Activated naive CD4-positive, alpha-beta T cell treated with anti-CD3 and anti-CD28 coated beads, Interleukin-2, amount 50 U/mL, for 24 hours (primary cell): ENCODE measurements at regions not wholly inside any gene's neighbourhood (a gene's known extent, or its start where the extent isn't known, plus 50 kb on each side); places are given as distances from the start of the nearest gene placed in this dataset.

Source experiments
- H3K27ac Mint-ChIP-seq: one replicate; pipeline ENCODE4 v1.8.0; 2021; ENCODE audit warnings: mild to moderate bottlenecking, mixed read lengths
- H3K27me3 Mint-ChIP-seq: one replicate; pipeline ENCODE4 v1.8.0; 2021; ENCODE audit warnings: mixed read lengths
- H3K36me3 Mint-ChIP-seq: one replicate; pipeline ENCODE4 v1.8.0; 2021; ENCODE audit warnings: mixed read lengths
- H3K4me1 Mint-ChIP-seq: one replicate; pipeline ENCODE4 v1.8.0; 2021; ENCODE audit warnings: mixed read lengths
- H3K4me3 Mint-ChIP-seq: one replicate; pipeline ENCODE4 v1.8.0; 2021; ENCODE audit warnings: mild to moderate bottlenecking, mixed read lengths
- H3K9me3 Mint-ChIP-seq: one replicate; pipeline ENCODE4 v1.8.0; 2021; ENCODE audit warnings: mixed read lengths

DNA sequence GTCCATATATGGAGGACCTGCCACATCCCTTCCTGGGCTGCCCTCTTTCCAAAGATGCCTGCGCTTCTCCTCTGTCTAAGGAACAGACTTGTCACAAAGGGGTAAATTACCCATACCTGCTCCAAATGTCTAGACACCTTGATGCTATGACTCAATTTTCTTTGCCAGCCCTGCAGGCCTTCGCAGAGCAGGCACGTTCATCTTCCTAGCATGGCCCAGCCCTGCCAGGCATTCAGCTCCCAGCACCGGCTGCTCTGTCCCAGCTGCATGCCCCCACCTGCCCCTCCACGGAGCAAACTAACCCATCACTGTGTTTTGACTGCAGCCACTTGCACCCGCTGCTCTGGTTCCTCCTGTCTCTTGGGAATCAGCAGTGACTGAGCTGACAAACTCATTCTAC is 526.1 kb downstream of the MIAT start:
- Mint-ChIP-seq H3K9me3 (no peaks in the 10 kb centered on the region), H3K4me3 (no peak overlapping the region), H3K27me3 (no peaks in the 10 kb centered on the region), H3K27ac (no peak overlapping the region), H3K4me1 (no peaks in the 10 kb centered on the region), H3K36me3 (no peaks in the 10 kb centered on the region)

DNA sequence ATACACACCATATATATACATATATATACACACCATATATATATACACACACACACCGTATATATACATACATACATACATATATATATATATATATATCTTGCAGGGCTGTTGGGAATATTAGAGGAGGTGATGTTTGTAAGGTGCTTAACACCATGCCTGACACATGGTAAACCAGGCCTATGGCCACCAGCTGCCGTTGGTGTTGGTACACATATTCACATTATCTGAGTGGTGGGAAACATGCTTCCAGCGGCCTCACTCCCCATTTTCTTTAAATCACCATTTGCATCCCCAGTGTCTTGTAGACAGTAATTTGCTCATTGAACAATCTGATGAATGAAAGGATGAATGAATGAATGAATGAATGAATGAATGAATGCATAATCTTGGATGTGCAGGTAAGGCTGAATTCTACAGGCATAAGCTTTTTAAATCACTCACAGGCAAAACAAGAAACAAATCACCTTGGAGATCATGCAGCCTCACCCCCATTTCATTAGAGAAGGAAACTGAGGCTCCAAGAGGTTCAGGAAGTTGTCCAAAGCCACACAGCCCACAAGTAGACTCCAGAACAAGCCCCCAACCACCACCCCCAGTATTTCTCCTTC is 527.8 kb downstream of the MIAT start:
- Mint-ChIP-seq H3K27ac (no peak overlapping the region), H3K4me1 (no peaks in the 10 kb centered on the region), H3K4me3 (no peak overlapping the region), H3K27me3 (peaks cover 2% of the 10 kb centered on the region), H3K9me3 (no peaks in the 10 kb centered on the region), H3K36me3 (no peaks in the 10 kb centered on the region)

DNA sequence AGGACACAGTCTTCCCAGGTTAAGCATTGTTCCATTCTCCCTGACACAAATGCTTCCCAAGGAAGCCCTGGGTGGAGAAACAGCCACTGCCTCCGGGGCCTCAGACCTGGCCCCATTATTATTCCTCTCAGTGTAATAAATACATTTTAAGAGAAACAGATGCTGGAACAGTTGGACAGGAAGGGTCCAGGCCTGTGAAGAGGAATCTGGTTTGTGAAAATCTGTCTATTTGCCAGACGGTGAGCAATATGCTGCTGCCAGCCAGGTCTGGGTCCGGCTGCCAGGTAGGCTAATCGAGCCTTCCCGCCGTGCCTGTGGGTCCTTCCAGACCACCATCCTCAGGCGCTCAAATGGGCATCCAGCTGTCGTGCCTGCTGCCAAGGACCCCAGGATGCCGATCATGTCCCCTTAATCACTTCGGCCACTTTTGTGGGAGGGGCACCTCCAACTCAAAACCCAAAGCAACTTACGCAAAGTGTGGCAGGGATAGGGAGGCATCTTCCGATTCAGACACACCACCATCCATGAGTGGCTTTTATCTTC is 528.4 kb downstream of the MIAT start:
- no peak overlapping the region for H3K27ac Mint-ChIP-seq
- H3K4me3 Mint-ChIP-seq, result no peak overlapping the region
- no peaks in the 10 kb centered on the region for H3K36me3 Mint-ChIP-seq

DNA sequence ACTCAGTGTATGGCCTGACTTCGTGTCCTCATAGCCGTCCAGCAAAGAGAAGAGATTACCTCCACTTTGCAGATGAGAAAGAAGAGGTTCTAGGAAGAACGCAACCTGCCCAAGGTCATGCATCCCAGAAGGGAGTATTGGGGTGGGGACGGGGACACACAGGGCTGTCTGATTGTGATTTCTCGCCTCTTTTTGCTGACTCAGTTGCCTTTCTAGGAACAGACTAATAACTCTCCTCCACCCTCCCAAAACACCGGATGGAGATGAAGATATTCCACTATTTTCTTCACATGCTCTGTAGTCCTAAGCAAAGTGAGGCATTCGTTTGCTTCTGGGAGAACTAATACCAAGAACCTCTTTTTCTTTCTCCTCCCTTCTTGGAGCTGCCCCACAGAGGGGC is 529.3 kb downstream of the MIAT start:
- Mint-ChIP-seq H3K9me3 (no peaks in the 10 kb centered on the region), H3K36me3 (no peaks in the 10 kb centered on the region), H3K4me1 (no peaks in the 10 kb centered on the region), H3K27me3 (peaks cover 4% of the 10 kb centered on the region), H3K27ac (no peak overlapping the region), H3K4me3 (no peak overlapping the region)

More for the DNA sequence above, 528.4 kb downstream of the MIAT start:
- H3K4me1 Mint-ChIP-seq, result no peaks in the 10 kb centered on the region
- no peaks in the 10 kb centered on the region for H3K9me3 Mint-ChIP-seq
- peaks cover 4% of the 10 kb centered on the region for H3K27me3 Mint-ChIP-seq

DNA sequence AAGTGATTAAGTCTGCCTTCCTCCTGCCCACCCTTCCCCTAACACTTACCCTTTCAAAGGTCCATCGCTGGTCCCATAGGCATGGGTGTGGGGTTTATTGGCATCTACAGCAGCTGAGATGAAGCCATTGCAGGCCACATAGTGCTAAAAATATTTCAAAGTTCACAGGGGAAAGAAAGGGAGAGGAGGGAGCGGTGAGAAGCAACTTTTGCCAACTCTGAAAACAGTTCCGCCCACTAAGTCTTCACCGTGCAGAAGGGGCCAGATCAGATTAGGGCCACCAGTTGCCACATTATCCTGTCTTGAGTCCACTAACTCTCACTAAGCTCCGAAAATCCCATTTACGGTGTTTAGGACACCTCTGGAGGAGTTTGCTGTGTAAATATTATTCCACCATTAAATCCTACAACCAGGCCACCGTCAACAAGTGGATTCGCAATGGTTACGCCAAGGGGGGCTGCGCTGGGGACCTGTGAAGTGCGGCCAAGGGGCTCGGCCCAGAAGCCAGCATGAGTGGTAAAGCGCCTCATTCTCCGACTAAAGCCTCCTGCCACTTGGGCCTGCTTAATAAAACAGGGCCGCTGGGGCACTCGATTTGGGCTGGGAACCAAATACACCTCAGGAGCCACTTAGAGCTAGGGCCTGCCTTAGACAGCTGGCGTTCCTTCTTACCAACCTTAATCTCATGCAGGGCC is 534.9 kb downstream of the MIAT start:
- Mint-ChIP-seq H3K4me1 (no peaks in the 10 kb centered on the region), H3K27me3 (peaks cover 4% of the 10 kb centered on the region), H3K36me3 (no peaks in the 10 kb centered on the region), H3K9me3 (no peaks in the 10 kb centered on the region), H3K4me3 (no peak overlapping the region), H3K27ac (no peak overlapping the region)

DNA sequence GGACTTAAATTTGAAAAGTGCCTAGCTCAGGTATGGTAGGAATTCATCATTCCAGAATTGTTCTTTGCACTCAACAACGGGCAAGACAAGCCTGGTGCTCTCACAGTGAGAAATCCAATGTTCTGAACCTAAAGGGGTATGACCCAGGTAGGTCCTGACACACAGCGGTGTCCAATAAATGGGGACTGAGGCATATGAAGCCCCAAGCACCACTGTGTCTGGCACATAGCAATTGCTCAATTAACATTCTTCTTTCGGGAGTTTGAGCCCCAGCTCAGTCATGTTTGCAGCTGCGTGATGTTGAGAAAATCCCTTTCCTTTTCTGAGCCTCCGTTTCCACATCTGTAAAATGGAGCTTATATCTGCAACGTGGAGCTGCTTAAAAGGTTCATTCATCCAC is 535.8 kb downstream of the MIAT start:
- H3K9me3 Mint-ChIP-seq, result no peaks in the 10 kb centered on the region
- H3K36me3 Mint-ChIP-seq, result no peaks in the 10 kb centered on the region
- no peaks in the 10 kb centered on the region for H3K4me1 Mint-ChIP-seq
- no peak overlapping the region for H3K4me3 Mint-ChIP-seq
- no peak overlapping the region for H3K27ac Mint-ChIP-seq
- peaks cover 4% of the 10 kb centered on the region for H3K27me3 Mint-ChIP-seq

DNA sequence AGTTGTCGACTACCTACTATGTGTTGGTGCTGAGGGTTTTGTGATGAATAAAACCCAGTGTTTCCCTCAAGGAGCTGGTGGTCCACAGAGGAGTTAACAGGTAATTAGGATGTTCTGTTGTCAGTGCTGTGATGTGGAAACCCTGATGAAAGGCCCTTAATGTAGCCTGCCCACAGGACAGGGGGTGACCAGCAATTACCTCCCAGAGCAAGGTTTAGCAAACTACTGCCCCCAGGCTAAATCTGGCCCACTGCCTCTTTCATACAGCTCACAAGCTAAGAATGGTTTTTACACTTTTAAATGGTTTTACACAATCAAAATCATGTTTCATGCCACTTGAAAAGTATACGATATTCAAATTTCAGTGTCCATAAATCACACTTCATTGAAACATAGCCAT is 536.2 kb downstream of the MIAT start:
- Mint-ChIP-seq H3K27ac (no peak overlapping the region), H3K9me3 (no peaks in the 10 kb centered on the region), H3K36me3 (no peaks in the 10 kb centered on the region), H3K27me3 (peaks cover 4% of the 10 kb centered on the region), H3K4me3 (no peak overlapping the region), H3K4me1 (no peaks in the 10 kb centered on the region)

DNA sequence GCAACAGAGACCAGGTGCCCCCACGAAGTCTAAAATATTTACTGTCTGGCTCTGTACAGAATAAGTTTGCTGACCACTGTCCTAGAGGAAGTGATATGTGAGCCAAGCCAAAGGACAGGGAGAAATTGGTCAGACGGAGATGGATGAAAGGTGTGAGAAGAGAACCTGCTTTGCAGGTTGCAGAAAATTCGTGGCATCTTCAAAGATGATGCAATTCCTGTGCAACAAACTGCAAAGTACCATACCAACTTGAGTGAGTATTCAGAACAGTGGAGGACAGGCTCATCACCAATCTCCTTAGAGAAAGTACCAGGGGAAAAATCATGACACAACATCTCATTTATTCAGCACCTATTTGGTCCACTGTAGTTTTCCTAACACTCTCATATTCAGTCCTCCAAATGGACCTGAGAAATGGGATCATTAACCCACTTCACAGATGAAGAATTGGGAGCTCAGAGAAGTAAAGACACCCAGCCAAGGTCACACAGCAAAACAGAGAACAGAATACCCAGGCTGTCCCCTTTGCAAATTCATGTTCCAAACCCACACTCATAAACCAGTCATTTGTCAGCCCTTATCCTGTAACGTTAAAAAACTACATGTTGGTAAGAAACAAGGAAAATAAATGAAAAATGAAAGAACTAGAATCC is 536.8 kb downstream of the MIAT start:
- H3K4me1 Mint-ChIP-seq, result no peaks in the 10 kb centered on the region
- peaks cover 4% of the 10 kb centered on the region for H3K27me3 Mint-ChIP-seq
- no peaks in the 10 kb centered on the region for H3K36me3 Mint-ChIP-seq
- H3K4me3 Mint-ChIP-seq, result no peak overlapping the region
- H3K27ac Mint-ChIP-seq, result no peak overlapping the region
- H3K9me3 Mint-ChIP-seq, result no peaks in the 10 kb centered on the region

DNA sequence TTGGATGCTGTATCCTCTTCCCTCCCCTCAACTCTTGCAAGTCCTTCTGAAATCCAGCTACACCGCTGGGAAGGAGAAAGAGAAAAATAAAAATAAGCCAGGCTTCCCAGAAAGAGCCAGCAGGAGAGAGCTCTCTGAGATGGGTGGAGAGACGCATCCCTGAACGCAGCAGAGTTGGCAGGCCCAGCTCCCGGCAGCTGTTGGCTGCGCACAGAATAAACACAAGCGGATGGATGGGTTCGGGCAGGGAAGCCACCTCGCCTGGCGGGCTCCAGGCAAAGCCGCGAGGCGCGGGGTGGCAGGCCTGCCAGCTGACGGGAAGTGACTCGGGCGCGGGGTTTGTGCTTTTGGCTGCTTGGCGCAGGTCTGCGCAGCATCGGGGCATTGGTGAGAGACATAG is 537.7 kb downstream of the MIAT start:
- Mint-ChIP-seq H3K27me3 (peaks cover 5% of the 10 kb centered on the region), H3K9me3 (no peaks in the 10 kb centered on the region), H3K27ac (no peak overlapping the region), H3K4me1 (no peaks in the 10 kb centered on the region), H3K4me3 (no peak overlapping the region), H3K36me3 (no peaks in the 10 kb centered on the region)

DNA sequence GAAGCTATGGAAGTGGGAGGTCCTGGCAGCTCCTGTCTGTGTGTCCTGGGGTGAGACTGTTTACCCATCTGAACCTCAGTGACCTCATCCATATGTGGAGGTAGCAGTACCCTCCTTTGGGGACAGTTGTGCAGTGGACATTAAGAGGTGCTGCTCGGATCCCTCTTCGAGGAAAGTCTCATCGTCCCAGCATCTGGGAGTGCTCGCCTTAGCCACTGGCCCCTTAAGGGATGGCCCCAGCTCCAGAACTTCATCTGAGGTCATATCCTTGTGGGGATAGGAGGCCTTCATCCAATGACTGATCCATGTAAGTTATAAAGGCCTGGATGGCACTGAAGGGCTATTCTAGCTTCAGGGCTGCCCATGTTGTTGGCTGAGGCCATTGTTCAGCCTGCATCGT is 538.1 kb downstream of the MIAT start:
- peaks cover 6% of the 10 kb centered on the region for H3K27me3 Mint-ChIP-seq
- no peaks in the 10 kb centered on the region for H3K9me3 Mint-ChIP-seq
- no peaks in the 10 kb centered on the region for H3K4me1 Mint-ChIP-seq
- H3K4me3 Mint-ChIP-seq, result no peak overlapping the region
- no peaks in the 10 kb centered on the region for H3K36me3 Mint-ChIP-seq
- H3K27ac Mint-ChIP-seq, result no peak overlapping the region

DNA sequence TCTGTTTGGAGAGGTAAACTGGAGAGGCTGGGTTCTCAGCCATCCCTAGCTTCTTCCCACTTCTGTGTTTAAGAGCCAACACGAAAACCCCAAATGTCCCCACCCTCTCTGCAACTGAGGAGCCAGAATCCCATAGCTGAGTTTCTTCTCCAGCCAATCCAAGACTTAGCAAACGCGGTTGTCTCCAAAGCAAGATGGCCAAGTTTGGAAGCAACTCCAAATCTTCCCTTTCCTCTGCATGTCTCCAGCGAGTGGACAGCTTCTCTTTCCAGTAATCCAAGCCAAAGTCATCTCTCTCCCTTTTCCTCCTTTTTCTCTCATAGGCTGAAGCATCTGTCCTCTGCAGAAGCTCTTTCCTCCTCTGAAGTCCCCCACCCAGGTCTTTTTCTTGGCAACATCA is 539.2 kb downstream of the MIAT start:
- Mint-ChIP-seq H3K36me3 (no peaks in the 10 kb centered on the region), H3K4me3 (no peak overlapping the region), H3K4me1 (no peaks in the 10 kb centered on the region), H3K27me3 (peaks cover 4% of the 10 kb centered on the region), H3K27ac (no peak overlapping the region), H3K9me3 (no peaks in the 10 kb centered on the region)

DNA sequence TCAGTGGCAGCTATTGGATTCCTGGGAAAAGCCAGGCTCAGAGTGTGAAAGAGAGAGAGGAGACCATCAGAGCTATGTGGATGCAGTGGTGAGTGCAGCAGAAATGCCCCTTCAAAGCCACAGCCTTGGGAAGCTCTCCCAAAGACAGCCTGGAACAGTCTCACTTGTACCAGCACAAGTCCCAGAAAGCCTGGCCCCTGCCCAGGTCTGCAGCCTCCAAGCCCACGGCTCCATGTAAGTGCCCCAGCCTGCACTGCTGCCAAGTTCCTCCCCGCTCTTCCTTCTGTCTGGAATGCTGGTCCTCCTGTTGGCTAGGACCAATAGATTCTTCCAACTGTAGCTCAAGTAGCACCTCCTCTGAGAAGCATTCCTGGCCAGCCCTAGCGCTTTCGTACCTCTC is 539.7 kb downstream of the MIAT start:
- Mint-ChIP-seq H3K4me3 (no peak overlapping the region), H3K4me1 (no peaks in the 10 kb centered on the region), H3K27me3 (peaks cover 4% of the 10 kb centered on the region), H3K27ac (no peak overlapping the region), H3K9me3 (no peaks in the 10 kb centered on the region), H3K36me3 (no peaks in the 10 kb centered on the region)

DNA sequence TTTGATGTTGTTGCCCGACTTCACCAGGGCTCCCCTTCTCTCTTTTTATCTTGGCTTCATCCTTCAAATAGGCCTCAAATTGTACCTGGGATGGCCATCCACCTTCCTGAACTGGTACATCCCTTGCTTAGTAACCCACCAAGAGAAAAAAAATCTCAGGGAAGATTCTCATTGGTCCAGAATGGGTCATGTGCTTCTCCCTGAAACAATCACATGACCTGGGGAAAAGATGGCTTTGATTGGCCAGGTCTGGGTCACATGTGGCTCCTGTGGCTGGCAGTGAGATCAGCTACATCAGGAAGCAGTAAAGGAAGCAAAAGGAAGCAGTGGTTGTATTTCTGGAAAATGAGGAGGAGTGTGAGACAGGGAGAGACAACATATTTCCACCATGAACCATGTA is 540.2 kb downstream of the MIAT start:
- Mint-ChIP-seq H3K27me3 (peaks cover 4% of the 10 kb centered on the region), H3K4me1 (no peaks in the 10 kb centered on the region), H3K27ac (no peak overlapping the region), H3K36me3 (no peaks in the 10 kb centered on the region), H3K9me3 (no peaks in the 10 kb centered on the region), H3K4me3 (no peak overlapping the region)

DNA sequence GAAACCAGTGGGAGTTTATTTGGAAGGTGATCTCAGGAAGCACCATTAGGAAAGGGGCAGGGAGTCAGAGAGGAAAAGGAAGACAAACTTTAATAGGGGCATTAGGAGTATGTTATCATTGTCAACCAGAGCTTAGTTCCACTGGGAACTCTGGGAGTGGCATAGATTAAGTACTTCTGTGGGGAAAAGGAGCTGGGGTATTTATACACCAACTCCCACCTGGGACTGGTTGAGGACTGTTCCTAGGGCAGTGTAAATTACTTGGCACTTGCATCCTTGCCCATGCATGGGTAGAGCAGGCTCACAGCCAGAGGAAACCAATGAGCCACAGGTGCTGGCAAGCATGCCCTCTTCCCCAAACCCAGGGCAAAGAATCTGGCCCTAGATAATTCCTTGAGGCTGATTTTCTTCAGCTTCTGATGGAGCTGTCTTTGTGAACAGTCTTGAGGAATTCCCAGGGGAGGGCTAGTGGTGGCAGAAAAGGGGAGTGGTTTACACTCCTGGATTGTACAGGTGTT is 541.2 kb downstream of the MIAT start:
- Mint-ChIP-seq H3K9me3 (no peaks in the 10 kb centered on the region), H3K4me1 (no peaks in the 10 kb centered on the region), H3K27ac (no peak overlapping the region), H3K4me3 (no peak overlapping the region), H3K27me3 (peaks cover 7% of the 10 kb centered on the region), H3K36me3 (no peaks in the 10 kb centered on the region)

DNA sequence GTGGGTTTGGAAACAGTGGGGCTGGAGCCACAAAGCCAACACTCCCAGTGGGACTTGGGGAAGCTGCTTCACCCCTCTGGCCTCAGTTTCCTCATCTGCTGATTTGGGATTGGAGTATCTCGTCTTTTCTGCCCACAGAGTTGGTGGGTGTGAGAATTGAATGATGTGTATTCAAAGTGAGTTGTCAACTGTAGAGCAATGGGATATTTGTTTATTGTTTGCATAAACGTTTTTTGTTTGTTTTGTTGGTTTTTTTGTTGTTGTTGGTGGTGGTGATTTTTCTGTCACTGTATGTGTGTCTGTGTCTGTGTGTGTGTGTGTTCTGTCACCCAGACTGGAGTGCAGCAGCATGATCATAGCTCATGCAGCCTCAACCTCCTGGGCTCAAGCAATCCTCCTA is 542.0 kb downstream of the MIAT start:
- H3K36me3 Mint-ChIP-seq, result no peaks in the 10 kb centered on the region

DNA sequence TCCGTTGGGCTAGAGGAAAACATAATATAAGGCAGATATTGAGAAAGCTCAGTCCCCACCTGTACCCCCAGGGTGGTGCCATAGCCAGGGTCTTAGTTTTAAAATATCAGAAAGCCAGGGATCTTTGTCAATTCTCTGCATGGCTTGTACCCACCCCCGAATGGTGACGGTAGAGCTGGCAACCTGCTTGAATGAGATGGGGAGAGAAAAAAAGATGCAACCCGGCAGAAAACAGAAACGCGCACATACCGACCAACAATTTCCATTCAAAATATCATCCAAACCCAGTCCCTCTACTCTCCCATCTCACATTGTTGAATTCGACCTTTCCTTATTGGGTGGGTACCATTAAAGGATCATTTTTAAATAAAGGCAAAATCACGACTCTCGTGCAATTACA is 543.9 kb downstream of the MIAT start:
- Mint-ChIP-seq H3K4me3 (no peak overlapping the region), H3K36me3 (no peaks in the 10 kb centered on the region), H3K27me3 (peaks cover 10% of the 10 kb centered on the region), H3K9me3 (no peaks in the 10 kb centered on the region), H3K4me1 (no peaks in the 10 kb centered on the region), H3K27ac (no peak overlapping the region)

More for the DNA sequence above, 542.0 kb downstream of the MIAT start:
- H3K9me3 Mint-ChIP-seq, result no peaks in the 10 kb centered on the region
- no peak overlapping the region for H3K4me3 Mint-ChIP-seq
- H3K27ac Mint-ChIP-seq, result no peak overlapping the region
- peaks cover 8% of the 10 kb centered on the region for H3K27me3 Mint-ChIP-seq
- no peaks in the 10 kb centered on the region for H3K4me1 Mint-ChIP-seq
